ENCODE measurements at regions not wholly inside any gene's neighbourhood (a gene's known extent, or its start where the extent isn't known, plus 50 kb on each side); places are given as distances from the start of the nearest gene placed in this dataset.

DNA sequence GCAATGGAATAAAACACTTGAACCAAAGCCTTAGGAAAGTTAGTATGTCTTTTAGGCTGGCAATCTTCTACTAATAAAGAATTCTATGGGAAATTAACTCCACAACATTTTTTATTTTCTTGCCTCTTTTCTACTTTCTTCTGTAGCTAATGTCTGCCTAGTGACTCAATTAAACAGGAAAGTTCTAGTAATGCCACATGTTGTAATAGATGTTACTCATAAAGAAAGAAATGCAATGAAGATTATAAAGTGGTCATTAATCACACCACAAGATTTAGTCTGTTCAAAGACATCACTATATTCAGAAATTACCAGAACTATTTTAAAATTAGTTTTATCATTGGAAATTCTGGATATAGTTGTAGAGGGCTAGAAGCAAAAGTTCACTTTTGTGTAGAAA, 329.7 kb downstream of the SI start:
- Histone ChIP-seq H3K4me3 (no peak overlapping the region), H3K4me1 (no peaks in the 10 kb centered on the region), H3K27me3 (no peaks in the 10 kb centered on the region), H3K27ac (no peak overlapping the region), H3K9me3 (peaks cover 0 to 3% (median 0%) of the 10 kb centered on the region in 12 donors), H3K36me3 (no peaks in the 10 kb centered on the region)
- TF ChIP-seq, protein P1, sequence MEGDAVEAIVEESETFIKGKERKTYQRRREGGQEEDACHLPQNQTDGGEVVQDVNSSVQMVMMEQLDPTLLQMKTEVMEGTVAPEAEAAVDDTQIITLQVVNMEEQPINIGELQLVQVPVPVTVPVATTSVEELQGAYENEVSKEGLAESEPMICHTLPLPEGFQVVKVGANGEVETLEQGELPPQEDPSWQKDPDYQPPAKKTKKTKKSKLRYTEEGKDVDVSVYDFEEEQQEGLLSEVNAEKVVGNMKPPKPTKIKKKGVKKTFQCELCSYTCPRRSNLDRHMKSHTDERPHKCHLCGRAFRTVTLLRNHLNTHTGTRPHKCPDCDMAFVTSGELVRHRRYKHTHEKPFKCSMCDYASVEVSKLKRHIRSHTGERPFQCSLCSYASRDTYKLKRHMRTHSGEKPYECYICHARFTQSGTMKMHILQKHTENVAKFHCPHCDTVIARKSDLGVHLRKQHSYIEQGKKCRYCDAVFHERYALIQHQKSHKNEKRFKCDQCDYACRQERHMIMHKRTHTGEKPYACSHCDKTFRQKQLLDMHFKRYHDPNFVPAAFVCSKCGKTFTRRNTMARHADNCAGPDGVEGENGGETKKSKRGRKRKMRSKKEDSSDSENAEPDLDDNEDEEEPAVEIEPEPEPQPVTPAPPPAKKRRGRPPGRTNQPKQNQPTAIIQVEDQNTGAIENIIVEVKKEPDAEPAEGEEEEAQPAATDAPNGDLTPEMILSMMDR (IDR thresholded peaks at IDR 0.05) = no peak
- no peak for TF ChIP-seq POLR2A (IDR thresholded peaks at IDR 0.05)
- intact Hi-C loops (cut with DNase I) = loop anchor here in 1 of 10 donors (10.0 kb wide), 1 partner anchor 64 kb away; no protein-coding TSS in a partner anchor
- DNase-seq (no peak), ATAC-seq (no peak)

DNA sequence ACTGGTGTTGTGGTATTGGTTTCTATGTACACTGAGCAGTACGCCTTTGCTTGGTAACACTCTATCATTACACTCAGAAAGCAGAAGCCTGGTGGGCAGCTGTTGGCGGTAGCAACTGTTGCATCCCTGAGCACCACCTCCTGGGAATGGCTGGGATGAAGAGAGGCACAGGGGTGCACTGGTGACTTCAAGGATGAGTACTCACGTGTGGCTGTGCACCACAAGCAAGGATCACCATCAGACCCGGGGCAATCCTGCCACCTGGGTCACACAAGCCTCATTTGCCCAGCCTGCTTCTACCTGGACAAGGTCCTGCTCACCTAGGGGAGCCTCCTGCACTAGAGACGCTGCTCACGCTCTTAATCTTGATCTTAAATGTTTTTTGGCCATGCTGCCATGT, 336.4 kb downstream of the SI start:
- DNase-seq = no peak
- ATAC-seq = no peak
- Histone ChIP-seq H3K9me3 (peaks cover 0 to 4% (median 0%) of the 10 kb centered on the region in 12 donors), H3K36me3 (no peaks in the 10 kb centered on the region), H3K4me1 (no peaks in the 10 kb centered on the region), H3K27ac (no peak overlapping the region), H3K4me3 (no peak overlapping the region), H3K27me3 (no peaks in the 10 kb centered on the region)
- TF ChIP-seq, protein P1 (IDR thresholded peaks at IDR 0.05) = no peak
- TF ChIP-seq POLR2A (IDR thresholded peaks at IDR 0.05) = no peak
- WGBS, 4 donors = 79 to 86% (median 84%) methylated on average over 6 of the region's 6 CpGs
- intact Hi-C loops (cut with DNase I) = loop anchor here in 1 of 10 donors (10.0 kb wide), 1 partner anchor 57 kb away; no protein-coding TSS in a partner anchor

DNA sequence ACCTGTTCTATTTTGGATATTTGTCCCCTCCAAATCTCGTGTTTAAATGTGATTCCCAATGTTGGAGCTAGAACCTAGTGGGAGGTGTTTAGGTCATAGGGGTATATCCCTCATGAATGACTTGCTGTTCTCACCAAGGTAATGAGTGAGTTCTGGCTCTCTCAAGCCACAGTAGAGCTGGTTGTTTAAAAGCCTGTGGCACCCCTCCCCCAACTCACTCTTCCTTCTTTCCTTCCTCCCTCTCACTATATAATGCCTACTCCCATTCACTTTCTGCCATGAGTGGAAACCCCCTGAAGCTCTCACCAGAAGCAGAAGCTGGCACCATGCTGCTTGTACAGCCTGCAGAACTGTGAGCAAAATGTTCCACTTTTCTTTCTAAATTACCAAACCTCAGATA, 341.1 kb downstream of the SI start:
- Histone ChIP-seq H3K9me3 (peaks cover 0 to 4% (median 0%) of the 10 kb centered on the region in 12 donors), H3K27me3 (no peaks in the 10 kb centered on the region), H3K4me1 (no peaks in the 10 kb centered on the region), H3K4me3 (no peak overlapping the region), H3K36me3 (no peaks in the 10 kb centered on the region), H3K27ac (no peak overlapping the region)
- TF ChIP-seq POLR2A (IDR thresholded peaks at IDR 0.05) = no peak
- TF ChIP-seq, protein P1 (IDR thresholded peaks at IDR 0.05) = no peak
- intact Hi-C loops (cut with DNase I) = no loop called here
- DNase-seq (no peak), ATAC-seq (no peak)
- WGBS, 4 donors = 56 to 64% (median 57%) methylated on average over 1 of the region's 1 CpG

DNA sequence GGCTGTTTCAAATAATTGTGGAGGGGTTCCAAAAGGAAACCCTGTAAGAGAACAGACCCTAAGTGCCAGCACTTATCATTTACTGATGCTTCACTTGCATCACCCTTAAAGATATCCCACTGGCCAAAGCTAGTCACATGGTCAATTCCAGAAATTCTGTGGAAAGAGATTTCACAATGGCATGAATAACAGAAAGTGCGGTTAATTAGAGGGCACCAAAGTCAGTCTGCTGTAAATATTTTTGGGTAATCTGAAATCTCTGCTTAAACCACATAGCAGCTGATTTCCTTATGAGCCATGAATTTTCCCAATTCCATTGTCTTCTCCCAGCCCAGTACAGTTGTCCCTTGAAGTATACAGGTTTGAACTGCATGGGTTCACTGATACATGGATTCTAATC, 346.1 kb downstream of the SI start:
- intact Hi-C loops (cut with DNase I) = no loop called here
- Histone ChIP-seq H3K36me3 (no peaks in the 10 kb centered on the region), H3K27me3 (no peaks in the 10 kb centered on the region), H3K4me3 (no peak overlapping the region), H3K27ac (no peak overlapping the region), H3K9me3 (no peaks in the 10 kb centered on the region), H3K4me1 (no peaks in the 10 kb centered on the region)
- TF ChIP-seq, protein P1 (IDR thresholded peaks at IDR 0.05) = no peak
- no peak for TF ChIP-seq POLR2A (IDR thresholded peaks at IDR 0.05)
- ATAC-seq (no peak), DNase-seq (no peak)
- whole genome bisulfite sequencing, 4 donors = 93 to 100% (median 95%) methylated on average over 1 of the region's 1 CpG

Data from heart left ventricle (tissue), 16 donors.